Hematopoietic multipotent progenitor cell treated with erythropoietin and hydrocortisone succinate and interleukin-3 and kit ligand, for 4 days (in vitro differentiated cells): ENCODE measurements at regions not wholly inside any gene's neighbourhood (a gene's known extent, or its start where the extent isn't known, plus 50 kb on each side); places are given as distances from the start of the nearest gene placed in this dataset.
"Not testable (repeated sequence)": the region's sequence is repeated elsewhere in the genome, so short reads cannot be mapped to it uniquely, and the experiment has no call there.

Source experiments
- DNase-seq: peaks from one replicate; pipeline ENCODE4 v3.0.0-alpha.2; 2015

DNA sequence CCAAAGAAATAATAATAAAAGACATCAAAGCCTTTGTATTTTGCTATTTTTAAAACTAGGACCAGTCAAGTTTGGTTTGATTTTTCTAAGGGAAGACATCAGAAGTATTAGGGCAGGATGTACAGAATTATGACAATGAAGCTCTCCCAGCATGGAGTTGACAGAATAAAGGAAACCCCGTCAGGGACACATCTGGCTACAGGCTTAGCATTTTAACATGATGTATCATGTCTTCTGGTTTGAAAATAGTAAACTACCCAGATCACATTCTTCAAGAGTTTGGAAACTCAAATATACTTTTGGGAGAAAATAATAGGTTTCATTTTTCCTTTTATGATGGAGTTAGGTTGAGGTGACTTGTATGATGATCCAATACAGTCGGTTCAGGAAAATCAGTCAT, 552.0 kb upstream of the CDH2 start:
- DNase-seq = no peak

- not testable (repeated sequence) for DNase-seq
Observed at GRCh38 chr18:28727189-28727588, 550.3 kb upstream of the CDH2 start.

GRCh38 chr18:28725876-28726275, 548.9 kb upstream of the CDH2 start:
- no peak for DNase-seq

- no peak for DNase-seq
Observed at GRCh38 chr18:28723506-28723905, 546.6 kb upstream of the CDH2 start.

GRCh38 chr18:28718696-28719095, 541.8 kb upstream of the CDH2 start:
- DNase-seq = no peak

DNA sequence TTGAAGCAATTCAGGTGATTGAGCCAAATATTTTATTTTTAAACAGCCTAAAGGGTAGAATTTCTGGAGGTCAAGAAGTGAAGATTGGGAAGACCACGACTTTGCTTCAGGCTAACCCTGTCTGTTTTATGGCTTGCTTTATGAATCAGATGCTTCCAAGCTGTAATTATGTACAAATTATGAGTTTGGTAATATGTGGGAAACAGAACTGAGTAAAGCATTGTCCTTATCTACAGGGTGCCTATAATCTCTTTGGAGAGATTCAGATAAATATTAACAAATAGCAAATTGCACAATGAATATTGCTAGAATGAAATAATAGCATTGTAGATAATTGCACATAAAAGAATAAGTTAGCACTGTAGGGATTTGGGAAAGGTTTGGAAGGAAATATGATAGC, 539.4 kb upstream of the CDH2 start:
- no peak for DNase-seq

DNA sequence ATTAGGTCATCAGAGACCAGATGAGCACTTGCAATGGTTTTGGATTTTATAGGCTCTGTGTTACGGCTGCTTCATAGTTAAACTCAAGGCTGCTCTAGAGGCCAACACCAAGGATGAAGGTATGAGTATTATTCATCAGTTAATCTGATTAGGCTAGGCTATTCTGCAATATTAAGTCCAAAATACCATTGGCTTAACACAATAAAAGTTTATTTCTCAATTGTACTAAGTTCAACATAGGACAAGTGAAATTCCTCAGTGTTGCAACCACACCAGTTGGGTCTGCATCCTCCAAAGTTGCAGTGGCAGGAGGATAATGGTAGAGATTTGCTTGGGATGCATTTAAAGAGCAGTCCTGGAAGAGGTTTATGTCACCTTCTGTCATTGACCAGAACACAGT, 538.3 kb upstream of the CDH2 start:
- no peak for DNase-seq

DNA sequence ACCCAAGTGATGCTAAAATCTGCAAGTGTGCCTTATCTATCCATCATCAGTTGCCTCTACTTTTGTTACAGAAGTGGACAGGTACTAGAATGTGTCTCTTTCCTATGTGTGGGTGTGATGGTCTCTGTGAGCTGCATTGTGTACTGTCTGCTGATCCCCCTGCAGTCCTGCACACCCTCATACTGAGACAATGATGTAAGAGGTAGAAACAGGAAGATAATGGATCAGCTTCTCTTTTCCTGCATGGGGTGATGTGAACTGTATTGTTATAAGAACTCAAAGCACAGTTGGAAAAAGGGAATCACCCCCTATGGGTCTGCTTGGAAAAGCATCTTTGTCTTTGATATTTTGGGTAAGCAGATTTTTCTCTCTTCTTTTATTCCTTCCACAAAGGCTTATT, 537.6 kb upstream of the CDH2 start:
- DNase-seq = no peak

DNA sequence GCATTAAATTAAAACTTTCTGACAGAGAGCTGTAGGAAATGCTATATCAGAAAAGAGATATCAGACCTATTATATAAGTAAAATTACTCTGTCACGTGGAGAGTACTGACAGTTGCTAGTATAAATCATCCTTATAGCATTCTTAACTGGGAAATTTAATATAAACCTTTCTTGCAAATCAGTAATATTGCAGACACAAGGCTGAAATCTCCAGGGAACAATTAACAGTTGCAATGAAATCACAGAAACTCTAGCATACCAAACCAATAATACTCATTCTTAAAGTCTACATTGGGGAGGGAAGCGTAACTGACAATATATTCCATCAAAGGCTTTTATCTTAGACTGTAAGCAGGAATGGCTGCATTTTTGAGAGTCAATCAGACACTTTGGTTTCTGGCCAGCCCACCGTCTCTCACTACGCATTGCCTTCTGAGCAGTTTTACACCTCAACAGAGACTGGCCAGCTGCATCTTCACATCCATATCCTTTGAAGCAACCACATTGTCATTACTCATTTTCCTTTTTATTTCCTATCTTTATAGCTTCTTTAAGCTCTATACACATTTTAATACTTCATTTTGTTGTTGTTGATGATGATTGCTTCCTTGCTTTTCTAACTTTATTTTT, 536.0 kb upstream of the CDH2 start:
- no peak for DNase-seq

DNA sequence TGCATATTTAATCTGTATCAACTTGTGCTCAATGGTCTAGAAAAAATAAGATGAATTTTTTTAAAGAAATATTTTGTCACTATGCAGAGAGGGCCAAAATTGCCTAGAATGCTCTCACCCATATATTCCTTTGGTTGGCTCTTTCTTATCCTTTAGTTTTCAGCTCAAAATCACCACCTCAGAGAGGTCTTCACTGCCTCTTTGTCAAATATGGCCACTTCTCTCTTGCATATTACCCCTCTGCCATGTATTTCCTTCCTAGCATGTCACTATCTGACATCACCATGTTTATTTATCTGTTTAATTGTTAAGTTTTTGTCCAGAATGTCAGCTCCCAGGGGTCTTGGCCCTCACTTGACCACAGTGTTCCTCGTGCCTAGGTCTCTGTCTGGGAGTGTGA, 535.2 kb upstream of the CDH2 start:
- DNase-seq = no peak

DNA sequence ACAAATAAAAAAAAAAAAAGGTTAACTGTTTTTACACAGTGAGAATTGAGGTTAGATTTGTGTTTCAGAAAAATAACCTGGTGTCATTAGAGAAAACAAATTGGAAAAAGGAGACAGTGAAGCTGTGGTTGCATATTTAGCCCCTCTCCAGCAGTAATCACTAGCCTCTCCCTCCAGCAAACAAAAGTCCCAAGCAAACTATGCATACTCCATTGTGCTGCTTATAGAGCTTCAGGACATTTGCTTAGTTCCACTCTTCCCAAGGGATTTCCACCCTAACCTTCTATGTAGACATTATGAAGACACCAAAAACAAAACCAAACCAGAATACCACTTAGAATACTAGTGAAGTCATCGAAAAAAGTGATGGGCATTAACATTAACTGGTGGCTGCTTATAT, 534.2 kb upstream of the CDH2 start:
- DNase-seq = no peak

DNA sequence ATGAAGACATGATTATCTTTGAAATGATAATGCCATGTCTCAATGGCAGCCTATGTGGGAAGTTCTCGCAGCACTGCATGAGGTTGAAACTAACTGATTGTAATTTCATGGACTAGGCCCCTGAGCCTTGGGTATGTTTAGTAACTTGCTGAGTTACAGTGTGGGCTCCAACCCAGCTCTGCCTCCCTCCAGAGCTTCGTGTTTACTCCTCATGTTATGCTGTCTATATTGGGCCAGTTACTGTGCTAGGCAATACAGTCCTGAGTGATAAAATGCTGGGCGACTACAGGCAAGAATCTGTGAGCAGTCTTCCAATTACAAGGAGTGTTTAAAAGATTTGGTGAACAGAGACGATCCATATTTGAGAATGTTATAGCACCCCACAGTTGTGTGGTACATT, 530.1 kb upstream of the CDH2 start:
- no peak for DNase-seq

GRCh38 chr18:28706397-28706796, 529.5 kb upstream of the CDH2 start:
- DNase-seq = no peak

DNA sequence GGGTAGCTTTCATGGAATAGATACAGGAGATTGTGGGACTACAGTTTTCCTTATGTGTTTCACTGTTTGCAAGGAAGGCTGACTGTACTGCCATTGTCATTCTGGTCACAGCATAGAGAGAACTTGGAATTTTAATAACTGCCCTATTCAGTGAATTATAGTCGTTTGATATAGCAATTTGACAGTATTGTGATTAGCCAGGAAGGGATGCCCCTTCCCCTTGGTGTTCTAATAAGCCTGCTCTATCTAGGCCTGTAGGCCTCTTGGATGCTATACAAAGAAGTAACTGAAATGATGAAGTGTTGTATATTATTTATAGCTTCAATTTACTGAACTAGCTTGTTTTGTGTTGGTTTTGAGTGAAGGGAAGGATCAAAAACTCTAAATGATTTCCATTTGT, 528.6 kb upstream of the CDH2 start:
- DNase-seq = no peak

DNA sequence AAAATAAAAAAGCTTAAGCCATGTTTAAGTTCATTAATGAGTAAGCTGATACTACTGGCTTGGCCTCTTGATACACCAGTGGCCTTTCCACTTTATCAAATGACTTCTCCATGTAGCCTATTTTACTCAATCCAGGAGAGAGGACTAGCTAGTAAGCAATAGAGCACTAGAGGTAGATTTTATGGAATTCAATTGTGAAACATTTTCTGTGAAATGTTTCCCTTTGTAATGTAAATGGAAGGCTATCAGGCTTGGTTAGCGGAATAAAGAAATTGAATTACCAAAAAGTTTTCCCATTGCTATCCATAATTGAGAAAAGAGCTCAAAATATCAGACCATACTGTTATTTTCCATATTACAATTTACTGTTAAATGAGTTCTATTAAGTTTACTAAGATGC, 515.4 kb upstream of the CDH2 start:
- DNase-seq = no peak

DNA sequence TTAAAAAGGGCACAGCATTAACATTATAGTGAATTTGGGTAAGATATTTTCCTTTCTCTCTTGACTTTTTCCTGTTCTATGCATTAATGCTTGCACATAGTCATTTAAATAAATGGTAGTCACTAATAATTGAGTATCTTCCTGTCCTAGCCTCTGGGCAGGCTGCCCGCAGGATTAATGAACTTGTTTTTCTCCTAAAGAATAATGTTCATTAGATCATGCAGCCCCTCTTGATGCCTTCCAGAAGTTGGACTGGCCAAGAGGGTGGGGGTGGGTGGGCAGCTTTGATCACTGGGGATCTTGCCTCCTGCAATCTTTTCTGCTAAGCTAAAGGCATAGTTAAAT, 514.5 kb upstream of the CDH2 start:
- no peak for DNase-seq

DNA sequence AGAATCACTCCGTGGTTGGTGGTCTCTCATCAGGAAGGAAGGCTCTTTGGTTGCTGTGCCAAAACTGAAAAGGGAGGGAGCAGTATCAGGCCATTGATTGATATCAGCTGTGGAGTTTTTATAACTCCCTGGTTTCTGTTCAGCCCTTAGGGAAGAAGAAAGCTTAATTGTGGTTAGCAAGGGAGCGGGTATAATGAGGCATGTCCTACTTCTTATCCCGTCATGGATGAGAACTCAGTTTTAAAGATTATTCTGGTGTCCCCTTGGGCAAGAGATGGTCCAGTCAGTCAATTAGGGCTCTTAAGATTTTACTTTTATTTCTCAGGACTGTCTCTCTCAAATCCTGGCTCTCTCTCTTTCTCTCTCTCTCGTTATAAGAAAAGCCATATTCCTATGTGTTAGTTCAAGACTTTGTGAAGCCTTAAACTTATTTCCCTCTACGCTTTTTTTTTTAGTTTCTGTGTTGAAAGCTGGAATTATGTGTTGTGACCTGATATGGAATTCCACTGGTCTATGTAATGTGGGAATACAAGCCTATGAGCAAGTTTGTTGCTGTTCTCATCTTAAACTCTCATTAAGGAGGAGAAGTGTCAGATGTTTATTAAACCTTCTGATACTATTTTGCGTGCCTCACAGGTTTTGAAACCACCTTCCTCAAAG, 514.0 kb upstream of the CDH2 start:
- DNase-seq = no peak

DNA sequence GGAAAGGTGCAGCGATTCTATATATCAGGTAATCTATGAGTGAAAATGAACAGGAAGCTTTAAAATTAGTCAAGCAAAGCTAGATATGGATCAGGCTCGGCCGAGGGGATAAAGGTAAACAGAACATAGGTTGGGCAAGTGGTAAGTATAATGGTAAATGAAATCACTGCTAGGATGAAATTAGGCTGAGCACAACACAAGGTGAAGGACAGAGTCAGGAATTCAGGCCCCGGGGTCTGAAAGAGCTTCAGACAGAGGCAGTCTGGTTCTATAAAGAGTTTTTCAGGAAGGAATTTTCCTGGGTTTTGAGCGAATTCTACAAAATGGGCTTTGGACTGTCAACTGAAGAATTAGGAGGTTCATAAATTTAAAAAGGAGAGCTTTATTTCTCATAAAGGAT, 513.2 kb upstream of the CDH2 start:
- no peak for DNase-seq

DNA sequence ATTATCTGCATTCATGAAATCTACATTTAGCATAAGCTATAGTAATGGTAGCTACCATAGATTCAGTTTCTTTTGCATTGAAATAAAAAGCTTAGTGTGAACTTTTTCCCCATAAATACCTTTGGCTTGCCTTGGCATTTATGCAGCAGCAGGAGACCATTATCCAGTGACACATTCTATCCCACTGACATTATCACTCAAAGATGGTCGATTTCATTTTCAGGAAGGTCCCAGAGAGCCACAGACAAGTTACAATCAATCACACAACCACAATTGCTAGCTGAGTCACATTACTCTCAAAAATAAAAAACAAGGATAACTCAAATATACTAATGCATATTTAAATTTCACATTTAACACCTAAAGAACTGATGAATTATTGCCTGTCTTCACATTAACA, 512.7 kb upstream of the CDH2 start:
- no peak for DNase-seq

DNA sequence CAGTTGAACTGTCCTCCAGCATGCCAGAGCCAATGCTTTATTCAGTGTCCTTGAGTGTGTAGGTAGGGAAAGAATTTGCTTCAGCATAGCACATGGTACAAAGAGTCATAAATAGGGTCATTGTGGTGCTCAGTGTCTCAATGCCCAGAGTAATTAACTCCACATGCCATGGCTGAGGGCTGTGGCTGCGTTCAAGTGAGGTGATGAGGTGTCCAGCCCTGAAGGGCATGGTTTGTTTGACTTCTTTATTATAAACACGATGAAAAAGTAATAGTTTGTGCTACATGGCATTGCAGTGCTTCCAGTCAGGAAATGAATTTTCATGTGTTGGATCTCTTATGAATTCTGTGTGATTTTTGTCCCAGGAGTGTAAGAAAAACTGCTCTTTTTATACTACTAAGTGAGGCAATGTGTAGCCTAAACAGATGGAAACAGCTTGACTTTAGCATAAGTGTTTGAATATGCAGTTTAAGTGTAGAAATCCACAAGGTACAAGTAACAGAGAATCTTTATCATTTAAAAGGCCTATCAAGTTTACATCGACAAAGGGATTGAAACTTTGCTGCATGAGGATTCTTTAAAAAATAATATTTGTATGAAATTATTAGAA, 507.9 kb upstream of the CDH2 start:
- DNase-seq = no peak

GRCh38 chr18:28682912-28683311, 506.0 kb upstream of the CDH2 start:
- DNase-seq = no peak

DNA sequence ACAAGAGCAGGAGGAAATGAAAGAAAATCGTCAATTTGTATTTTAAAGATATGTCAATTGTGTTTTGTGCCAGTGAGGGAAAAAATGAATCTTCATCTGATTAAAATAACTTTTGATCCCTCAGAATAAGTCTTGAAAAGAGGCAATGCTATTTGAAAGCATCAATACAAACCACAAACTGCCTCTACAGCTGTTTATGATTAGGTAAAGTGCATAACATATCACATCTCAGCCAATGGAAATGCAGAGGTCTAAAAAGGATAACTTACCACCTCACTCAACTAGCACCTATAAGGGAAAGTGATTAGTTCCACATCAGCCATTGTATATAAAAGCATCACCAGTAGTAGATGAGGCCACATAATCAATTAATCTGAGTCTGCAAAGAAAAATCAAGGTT, 492.2 kb upstream of the CDH2 start:
- DNase-seq = no peak

DNA sequence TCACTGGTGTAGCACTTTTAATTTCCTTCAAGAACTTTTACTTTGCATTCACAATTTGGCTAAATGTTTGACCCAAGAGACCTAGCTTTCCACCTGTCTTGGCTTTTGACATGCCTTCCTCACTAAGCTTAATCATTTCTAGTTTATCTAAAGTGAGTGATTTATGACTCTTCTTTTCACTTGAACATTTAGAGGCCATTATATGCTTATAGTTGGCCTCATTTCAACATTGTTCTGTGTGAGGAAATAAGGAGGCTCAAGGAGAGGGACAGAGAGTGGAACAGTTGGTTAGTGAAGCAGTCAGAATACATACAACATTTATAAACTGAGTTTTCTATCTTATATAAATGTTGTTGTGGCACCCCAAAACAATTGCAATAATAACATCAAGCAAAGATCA, 489.3 kb upstream of the CDH2 start:
- no peak for DNase-seq

DNA sequence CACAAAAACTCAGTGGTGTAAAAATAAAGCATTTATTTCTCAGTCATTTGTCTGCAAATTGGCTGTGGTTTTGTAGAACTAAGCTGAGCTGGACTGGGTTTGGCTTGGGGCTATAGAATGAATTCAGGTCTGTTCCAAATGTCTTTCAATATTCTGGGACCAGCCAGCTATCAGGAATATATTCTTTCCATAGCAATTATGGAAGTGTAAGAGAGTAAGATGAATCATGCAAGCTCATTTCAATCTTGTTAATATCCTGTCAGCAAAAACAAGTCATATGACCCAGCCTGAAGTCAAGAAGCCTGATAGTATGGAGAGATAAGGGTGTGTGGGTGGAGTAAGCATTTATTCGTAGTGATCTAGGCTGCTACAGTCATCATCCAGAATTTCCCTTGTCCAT, 481.0 kb upstream of the CDH2 start:
- peak; percentile 2 for DNase-seq

GRCh38 chr18:28652654-28653053, 475.7 kb upstream of the CDH2 start:
- DNase-seq = no peak
